Motor neuron (in vitro differentiated cells): ENCODE measurements at regions not wholly inside any gene's neighbourhood (a gene's known extent, or its start where the extent isn't known, plus 50 kb on each side); places are given as distances from the start of the nearest gene placed in this dataset.
"Not testable (repeated sequence)": the region's sequence is repeated elsewhere in the genome, so short reads cannot be mapped to it uniquely, and the experiment has no call there.

ENCODE experiments used
- ATAC-seq, 8 experiments: fragments of 200-7000 bp; cut with Tn5 transposase; replicated peaks in 6 of 8; 2 replicates each; pipeline ENCODE4 v1.8.0; 2021; ENCODE audit warnings: mild to moderate bottlenecking in 8 of 8, moderate library complexity in 8 of 8
- H3K27ac ChIP-seq, 2 donors: fragments of 250-450 bp; sonication (Bioruptor Pico); 2 replicates each; pipeline ENCODE4 v1.9.0; 2021; ENCODE audit warnings: antibody characterized with exemption in 2 of 2, mild to moderate bottlenecking in 2 of 2, moderate library complexity in 1 of 2
- H3K4me1 ChIP-seq, 2 donors: fragments of 250-450 bp; sonication (Bioruptor Pico); replicated peaks in 1 of 2; 2 replicates each; pipeline ENCODE4 v1.6.1; 2021; ENCODE audit warnings: antibody characterized with exemption in 2 of 2, mild to moderate bottlenecking in 2 of 2, moderate library complexity in 1 of 2
- H3K4me3 ChIP-seq, 5 donors: fragments of 250-450 bp; sonication (Bioruptor Pico); 2 replicates each; pipeline ENCODE4 v1.9.0; 2021; ENCODE audit warnings: antibody characterized with exemption in 5 of 5, mild to moderate bottlenecking in 5 of 5, moderate library complexity in 4 of 5
- WGBS, 10 experiments: fragments of 450-650 bp; shearing (Covaris generic); methylation state at CpG; one replicate each; pipeline ENCODE4 v1.0.0; 2022; 5-methylcytosine and 5-hydroxymethylcytosine counted together
- in situ Hi-C, 9 experiments: fragments of 400-800 bp; cut with MboI; loops; one replicate each; pipeline ENCODE4 v1.15.0; 2021; ENCODE audit warnings: low sequenced_read_pairs in 9 of 9, low pct_unique_long_range_greater_than_20kb in 2 of 9; ENCODE audit not compliant: unreplicated experiment in 9 of 9

- H3K4me3 ChIP-seq: no peak overlapping the region
- no peak for ATAC-seq
- no peak overlapping the region for H3K27ac ChIP-seq
- no peaks in the 10 kb centered on the region for H3K4me1 ChIP-seq
- in situ Hi-C loops: no loop called here
Observed at GRCh38 chr2:77578354-77578753, 56.2 kb upstream of the LRRTM4 start.

GRCh38 chr2:77579076-77579769 is 57.0 kb upstream of the LRRTM4 start:
- Histone ChIP-seq H3K27ac (no peak overlapping the region), H3K4me3 (no peak overlapping the region), H3K4me1 (no peaks in the 10 kb centered on the region)
- ATAC-seq: no peak
- 0 to 96% (median 80%) methylated on average over 1 to 3 of the region's 3 CpGs; no CpG with 5 or more reads in 1 of the 10 experiments for WGBS, 10 experiments
- in situ Hi-C loops: no loop called here

GRCh38 chr2:77588438-77588837 is 66.3 kb upstream of the LRRTM4 start:
- in situ Hi-C loops: no loop called here
- no peak overlapping the region for H3K4me3 ChIP-seq
- 0 to 100% (median 85%) methylated on average over 2 to 3 of the region's 3 CpGs; no CpG with 5 or more reads in 1 of the 10 experiments for WGBS, 10 experiments
- no peaks in the 10 kb centered on the region for H3K4me1 ChIP-seq
- no peak for ATAC-seq
- H3K27ac ChIP-seq: no peak overlapping the region

GRCh38 chr2:77590298-77590917 is 68.2 kb upstream of the LRRTM4 start:
- in situ Hi-C loops: no loop called here
- Histone ChIP-seq H3K4me3 (no peak overlapping the region), H3K4me1 (no peaks in the 10 kb centered on the region), H3K27ac (no peak overlapping the region)
- WGBS, 10 experiments: 53 to 100% (median 79%) methylated on average over 1 to 10 of the region's 29 CpGs; no CpG with 5 or more reads in 4 of the 10 experiments
- ATAC-seq: no peak

- ATAC-seq, H3K4me1 ChIP-seq, in situ Hi-C loops: not testable (repeated sequence)
- peak overlapping the region in 1 of 2 donors; percentile 45 for H3K27ac ChIP-seq
- peak overlapping the region; percentile 19 to 34 (median 29) for H3K4me3 ChIP-seq
- WGBS, 10 experiments: 20% methylated on average over 3 of the region's 24 CpGs; no CpG with 5 or more reads in 9 of the 10 experiments
Observed at GRCh38 chr2:77592955-77593354, 70.8 kb upstream of the LRRTM4 start.

- Histone ChIP-seq H3K4me1 (no peaks in the 10 kb centered on the region), H3K27ac (no peak overlapping the region), H3K4me3 (no peak overlapping the region)
- no peak for ATAC-seq
- 0 to 67% (median 17%) methylated on average over 1 of the region's 1 CpG; no CpG with 5 or more reads in 3 of the 10 experiments for WGBS, 10 experiments
- in situ Hi-C loops: no loop called here
Observed at GRCh38 chr2:77602771-77603170, 80.6 kb upstream of the LRRTM4 start.

GRCh38 chr2:77604953-77605929 is 83.1 kb upstream of the LRRTM4 start:
- in situ Hi-C loops: no loop called here
- WGBS, 10 experiments: 17 to 91% (median 86%) methylated on average over 1 to 3 of the region's 3 CpGs; no CpG with 5 or more reads in 3 of the 10 experiments
- H3K4me1 ChIP-seq: no peaks in the 10 kb centered on the region
- no peak overlapping the region for H3K4me3 ChIP-seq
- no peak overlapping the region for H3K27ac ChIP-seq
- peak in 6 of 8 experiments; percentile 57 to 97 (median 95) for ATAC-seq

- no peak for ATAC-seq
- Histone ChIP-seq H3K4me1 (no peaks in the 10 kb centered on the region), H3K27ac (no peak overlapping the region), H3K4me3 (no peak overlapping the region)
- in situ Hi-C loops: no loop called here
Observed at GRCh38 chr2:77608510-77608909, 86.3 kb upstream of the LRRTM4 start.

- no peak overlapping the region for H3K4me3 ChIP-seq
- no peak overlapping the region for H3K27ac ChIP-seq
- no peaks in the 10 kb centered on the region for H3K4me1 ChIP-seq
- 0 to 86% (median 20%) methylated on average over 1 to 3 of the region's 3 CpGs; no CpG with 5 or more reads in 1 of the 10 experiments for WGBS, 10 experiments
- peak in 5 of 8 experiments; percentile 60 to 69 (median 67) for ATAC-seq
- in situ Hi-C loops: no loop called here
Observed at GRCh38 chr2:77629539-77629938, 107.4 kb upstream of the LRRTM4 start.

GRCh38 chr2:77631007-77631406 is 108.8 kb upstream of the LRRTM4 start:
- H3K4me3 ChIP-seq: no peak overlapping the region
- ATAC-seq: no peak
- in situ Hi-C loops: no loop called here

GRCh38 chr2:77633601-77634000 is 111.4 kb upstream of the LRRTM4 start:
- Histone ChIP-seq H3K27ac (no peak overlapping the region), H3K4me1 (no peaks in the 10 kb centered on the region), H3K4me3 (no peak overlapping the region)
- no peak for ATAC-seq
- in situ Hi-C loops: no loop called here
- WGBS, 10 experiments: 0 to 93% (median 20%) methylated on average over 2 of the region's 2 CpGs; no CpG with 5 or more reads in 3 of the 10 experiments

More at GRCh38 chr2:77631007-77631406, 108.8 kb upstream of the LRRTM4 start:
- Histone ChIP-seq H3K27ac (no peak overlapping the region), H3K4me1 (no peaks in the 10 kb centered on the region)

- Histone ChIP-seq H3K27ac (no peak overlapping the region), H3K4me3 (no peak overlapping the region), H3K4me1 (no peaks in the 10 kb centered on the region)
- WGBS, 10 experiments: 0 to 100% (median 83%) methylated on average over 1 of the region's 1 CpG; no CpG with 5 or more reads in 1 of the 10 experiments
- in situ Hi-C loops: no loop called here
- ATAC-seq: no peak
Observed at GRCh38 chr2:77640924-77641323, 118.7 kb upstream of the LRRTM4 start.

GRCh38 chr2:77642339-77642738 is 120.2 kb upstream of the LRRTM4 start:
- Histone ChIP-seq H3K4me3 (no peak overlapping the region), H3K27ac (no peak overlapping the region), H3K4me1 (no peaks in the 10 kb centered on the region)
- in situ Hi-C loops: no loop called here
- WGBS, 10 experiments: 38 to 100% (median 60%) methylated on average over 1 of the region's 1 CpG; no CpG with 5 or more reads in 7 of the 10 experiments
- no peak for ATAC-seq
